ENCODE measurements at regions not wholly inside any gene's neighbourhood (a gene's known extent, or its start where the extent isn't known, plus 50 kb on each side); places are given as distances from the start of the nearest gene placed in this dataset.

DNA sequence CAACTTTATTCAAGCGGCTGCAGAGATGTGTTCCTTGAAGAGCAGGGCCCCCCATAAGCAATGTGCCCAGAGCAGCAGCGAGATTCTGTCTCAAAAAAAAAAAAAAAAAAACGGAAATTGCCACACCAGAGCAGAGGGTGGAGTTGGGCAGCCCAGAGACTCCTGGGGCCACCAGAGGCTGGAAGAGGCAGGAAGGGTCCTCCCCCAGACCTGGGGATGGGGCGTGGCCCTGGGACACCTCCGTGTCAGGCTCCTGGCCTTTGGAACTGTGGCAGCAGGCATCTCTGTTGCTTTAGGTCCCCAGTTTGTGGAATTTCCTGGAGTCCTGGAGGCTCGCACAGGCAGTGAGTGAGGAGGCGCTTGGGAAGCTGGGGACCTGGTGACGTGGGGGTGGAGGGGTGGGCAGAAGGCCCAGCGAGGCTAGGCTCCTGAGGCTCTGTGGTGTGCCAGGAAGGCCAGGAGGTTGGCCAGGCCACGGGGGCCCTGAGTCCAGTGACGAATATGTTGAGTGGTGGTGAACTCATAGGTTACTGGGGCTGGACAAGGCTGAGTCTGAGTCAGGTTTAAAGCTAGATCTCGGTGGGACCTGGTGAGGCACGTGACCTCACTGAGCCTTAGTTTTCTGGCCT lies 735.6 kb downstream of the BRD1 start:
- no peak for DNase-seq (ENCODE audit: low read depth)

DNA sequence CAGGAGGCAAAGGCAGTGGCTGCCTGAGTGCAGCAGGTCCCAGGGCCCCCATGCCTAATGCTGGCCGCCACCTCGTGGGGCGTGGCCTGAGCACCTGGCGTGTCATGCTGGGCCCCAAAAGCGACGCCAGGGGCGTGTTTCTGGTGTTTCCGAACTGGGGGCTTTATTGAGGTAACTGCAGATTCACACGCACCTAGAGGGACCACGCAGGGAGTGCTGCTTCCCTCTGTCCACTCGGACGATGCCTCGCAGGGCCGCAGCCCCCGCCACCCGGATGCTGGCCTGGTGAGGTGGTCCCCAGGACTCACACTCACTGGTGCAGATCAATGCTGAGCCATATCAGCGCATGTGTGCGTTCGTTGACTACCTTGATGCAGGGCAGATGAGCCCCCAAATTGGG lies 736.2 kb downstream of the BRD1 start:
- DNase-seq (ENCODE audit: low read depth): no peak

- DNase-seq (ENCODE audit: low read depth): no peak
Measured at GRCh38 chr22:49090853-49091135, 736.9 kb downstream of the BRD1 start.

GRCh38 chr22:49090061-49090852 lies 737.4 kb downstream of the BRD1 start:
- DNase-seq (ENCODE audit: low read depth): no peak

- no peak for DNase-seq (ENCODE audit: low read depth)
Measured at GRCh38 chr22:49088801-49089791, 738.6 kb downstream of the BRD1 start.

DNA sequence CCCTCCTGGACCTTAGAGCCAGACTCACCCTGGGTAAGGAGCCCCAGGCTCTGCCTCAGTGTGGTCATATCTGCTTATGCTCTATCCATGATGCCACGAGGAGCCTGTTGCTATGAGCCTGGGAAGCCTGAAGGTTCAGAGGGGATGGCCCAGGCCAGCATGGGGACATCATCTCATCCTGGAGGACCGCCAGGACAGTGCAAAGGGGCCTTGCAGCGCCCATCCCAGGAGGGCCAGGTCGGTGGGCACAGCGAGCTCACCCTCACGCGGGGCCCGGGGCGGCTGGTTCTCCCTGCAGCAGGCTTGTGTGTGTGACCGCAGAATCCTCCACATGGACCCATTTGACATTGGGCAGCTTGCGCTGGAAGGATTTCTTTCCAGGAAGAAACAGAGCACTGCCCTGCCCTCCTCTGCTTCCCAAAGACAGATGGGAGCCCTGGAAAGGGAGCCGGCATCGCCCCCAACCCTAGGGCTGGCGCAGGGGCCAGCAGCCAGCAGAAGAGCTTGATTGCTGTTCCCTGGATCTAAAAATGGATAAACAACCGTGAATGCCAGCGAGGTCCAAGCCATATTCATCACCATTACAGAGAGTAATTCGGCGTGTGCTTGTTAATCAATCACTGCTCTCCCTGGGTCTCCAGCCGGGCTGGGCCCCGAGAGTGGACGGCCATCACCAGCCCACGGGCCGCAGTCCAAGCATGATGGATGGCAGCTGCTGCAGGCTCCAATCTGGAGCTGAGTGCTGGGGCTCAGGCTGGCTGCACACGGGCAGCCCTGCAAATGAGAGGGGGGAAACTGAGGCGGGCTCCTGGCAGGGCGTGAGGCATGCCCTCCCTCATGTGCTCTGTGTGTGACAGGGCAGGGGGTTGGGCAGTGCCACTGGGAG lies 739.7 kb downstream of the BRD1 start:
- no peak for DNase-seq (ENCODE audit: low read depth)

DNA sequence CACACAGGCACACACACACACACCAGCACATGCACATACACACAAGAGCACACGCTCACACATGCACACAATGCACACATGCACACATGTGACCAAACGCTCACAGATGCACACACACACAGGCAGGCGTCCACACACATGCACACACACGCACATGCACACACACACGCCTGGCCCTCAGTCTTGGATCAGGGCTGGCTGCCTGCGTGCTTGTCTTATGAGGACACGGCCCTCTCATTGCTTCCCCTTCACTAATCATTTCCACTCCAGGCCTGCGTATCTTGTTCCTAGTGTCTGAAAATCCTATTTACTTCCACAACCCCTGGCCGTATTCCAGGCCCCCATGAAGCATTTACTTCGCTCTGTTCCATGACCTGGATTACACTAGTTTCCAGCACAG lies 740.5 kb downstream of the BRD1 start:
- no peak for DNase-seq (ENCODE audit: low read depth)

DNA sequence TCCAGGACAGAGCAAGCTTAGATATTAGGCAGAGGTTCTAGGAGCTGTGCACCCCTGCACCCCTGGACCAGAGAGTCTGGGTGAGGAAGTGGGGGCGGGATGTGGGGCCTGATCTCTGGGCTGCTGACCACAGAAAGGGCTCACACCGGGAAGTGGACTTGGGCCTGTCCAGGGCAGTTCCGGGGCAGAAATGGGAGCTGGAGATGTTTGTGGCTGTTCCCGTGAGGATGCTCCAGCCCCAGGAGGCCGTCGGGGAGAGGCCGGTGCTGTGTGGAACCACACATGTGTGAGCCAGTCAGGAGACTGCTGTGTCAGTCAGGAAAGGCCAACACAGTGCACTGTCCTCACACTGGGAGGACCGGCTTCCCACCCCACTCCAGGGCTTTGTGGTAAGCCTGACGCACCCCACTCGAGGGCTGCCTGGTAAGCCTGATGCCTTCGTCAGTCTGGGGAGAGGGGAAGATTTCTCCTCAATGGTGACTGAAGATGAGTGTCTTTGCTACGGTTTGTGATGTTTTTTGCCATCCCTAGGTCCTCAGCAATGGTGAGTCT lies 741.0 kb downstream of the BRD1 start:
- DNase-seq (ENCODE audit: low read depth): no peak

DNA sequence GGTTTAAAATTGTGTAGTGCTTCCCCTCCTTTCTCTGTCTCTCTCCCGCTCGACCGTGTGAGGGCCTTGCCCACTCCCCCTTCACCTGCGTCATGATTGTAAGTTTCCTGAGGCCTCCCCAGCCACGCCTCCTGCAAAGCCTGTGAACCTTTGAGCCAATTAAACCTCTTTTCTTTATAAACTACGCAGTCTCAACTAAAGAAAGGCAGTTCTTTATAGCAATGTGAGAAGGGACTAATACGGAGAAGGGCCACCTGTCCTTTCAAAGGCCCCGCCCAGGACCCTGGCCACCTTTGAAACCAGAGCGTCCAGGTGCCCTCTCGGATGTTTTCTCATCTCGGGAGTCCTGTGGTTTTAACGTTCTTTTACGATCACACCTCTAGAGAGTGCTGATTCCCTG lies 741.5 kb downstream of the BRD1 start:
- DNase-seq (ENCODE audit: low read depth): no peak

- no peak for DNase-seq (ENCODE audit: low read depth)
Measured at GRCh38 chr22:49084206-49084605, 743.5 kb downstream of the BRD1 start.

GRCh38 chr22:49083607-49084006 lies 744.1 kb downstream of the BRD1 start:
- no peak for DNase-seq (ENCODE audit: low read depth)

- DNase-seq (ENCODE audit: low read depth): no peak
Measured at GRCh38 chr22:49082451-49082850, 745.2 kb downstream of the BRD1 start.

- DNase-seq (ENCODE audit: low read depth): no peak
Measured at GRCh38 chr22:49081926-49082325, 745.7 kb downstream of the BRD1 start.

GRCh38 chr22:49081261-49081666 lies 746.4 kb downstream of the BRD1 start:
- no peak for DNase-seq (ENCODE audit: low read depth)

- no peak for DNase-seq (ENCODE audit: low read depth)
Measured at GRCh38 chr22:49080631-49081030, 747.0 kb downstream of the BRD1 start.

DNA sequence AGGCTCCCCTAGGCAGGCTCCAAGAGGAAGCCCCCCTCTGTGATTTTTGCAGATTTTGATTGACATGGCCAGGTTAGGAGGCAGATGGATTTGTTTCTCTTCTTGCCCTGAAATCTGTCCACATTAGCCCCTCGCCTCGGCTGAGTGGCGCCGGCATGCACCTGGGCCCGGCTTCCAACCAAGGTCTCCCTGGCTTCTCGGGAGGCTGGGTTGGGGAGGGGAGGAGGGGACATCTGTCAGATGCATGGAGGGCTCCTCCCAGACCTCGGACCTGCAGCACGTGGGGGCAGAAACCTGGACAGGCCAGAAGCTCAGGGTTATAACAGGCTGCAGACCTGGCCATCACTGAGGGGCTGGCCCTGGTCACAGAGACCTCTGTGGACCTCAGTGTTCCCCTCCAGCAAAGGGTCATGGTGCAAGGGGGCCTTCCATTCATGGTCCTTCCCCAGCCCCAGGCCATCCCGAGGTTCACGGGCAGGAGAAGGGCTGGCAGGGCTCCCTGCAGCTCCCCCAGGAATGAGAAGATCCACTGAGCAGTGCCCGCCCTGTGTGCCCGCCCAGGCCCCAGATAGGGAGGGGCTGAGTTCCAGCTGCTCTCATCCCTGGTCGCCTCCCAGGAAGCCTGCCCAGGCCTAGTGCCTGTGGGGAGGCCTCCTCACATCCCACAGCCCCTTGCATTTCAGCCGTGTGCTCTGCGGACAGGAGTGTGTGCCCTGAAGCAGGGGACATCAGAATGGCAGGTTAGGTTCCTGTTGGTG lies 747.8 kb downstream of the BRD1 start:
- no peak for DNase-seq (ENCODE audit: low read depth)

DNA sequence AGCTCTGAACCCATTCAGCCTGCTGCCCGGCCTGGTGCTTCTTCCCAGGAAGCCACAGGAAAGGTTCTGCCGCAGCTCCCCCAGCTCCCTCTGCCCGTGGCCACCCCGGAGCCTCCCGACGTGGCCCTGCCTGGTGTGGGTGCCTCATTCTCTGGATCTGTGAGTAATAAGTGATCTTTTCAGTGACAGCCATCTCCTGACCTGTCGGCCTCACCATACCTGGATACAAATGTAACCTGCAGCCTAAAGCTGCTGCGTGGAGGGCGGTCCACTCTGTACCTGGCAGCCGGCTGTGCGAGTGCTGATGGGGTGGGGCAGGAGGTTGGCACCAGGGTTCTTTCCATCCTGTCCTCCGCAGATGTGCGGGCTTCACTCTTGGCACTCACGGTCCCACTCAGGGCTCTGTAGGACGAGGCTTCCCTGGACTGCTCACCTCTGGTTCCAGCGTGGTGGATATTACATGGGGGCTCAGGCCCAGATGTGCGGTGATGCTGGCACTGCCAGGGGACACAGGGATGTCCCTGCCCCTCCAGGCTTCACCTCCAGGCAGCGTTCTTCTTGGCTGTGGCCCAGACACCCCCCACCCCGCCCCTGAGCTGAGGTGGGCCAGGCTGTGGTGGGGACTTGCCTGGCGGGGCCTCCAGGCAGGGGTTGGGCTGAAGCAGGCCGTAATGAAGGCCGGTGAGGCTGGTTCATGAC lies 748.5 kb downstream of the BRD1 start:
- no peak for DNase-seq (ENCODE audit: low read depth)

DNA sequence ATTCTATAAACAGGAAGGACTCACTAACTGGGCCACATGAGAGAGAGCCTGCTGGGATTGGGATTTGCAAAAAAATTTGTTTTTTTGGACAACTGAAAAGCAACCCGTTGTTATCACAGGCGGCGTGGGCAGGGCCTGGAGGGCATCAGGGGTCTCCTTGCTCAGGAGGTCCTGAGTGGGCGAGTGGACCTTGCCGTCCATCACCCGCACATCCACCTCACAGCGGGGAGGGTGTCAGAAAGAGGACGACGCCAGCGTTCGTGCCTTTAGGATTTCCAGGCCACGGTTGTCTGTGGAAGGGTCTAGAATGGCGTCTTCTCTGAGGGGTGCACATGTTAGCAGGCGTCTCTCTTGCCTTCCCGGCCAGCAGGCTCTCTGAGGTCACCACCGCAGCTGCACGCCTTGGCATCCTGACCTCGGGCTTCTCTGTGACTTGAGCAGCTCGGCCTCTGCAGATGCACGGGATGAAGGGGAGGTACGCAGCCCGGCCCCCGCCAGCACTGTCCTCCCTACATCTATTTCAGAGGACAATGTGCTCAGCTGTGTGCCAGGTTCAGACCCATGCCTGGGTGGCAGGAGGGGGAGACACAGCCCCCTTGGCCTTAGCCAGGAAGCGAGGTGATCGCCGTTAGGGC lies 749.5 kb downstream of the BRD1 start:
- DNase-seq (ENCODE audit: low read depth): no peak

DNA sequence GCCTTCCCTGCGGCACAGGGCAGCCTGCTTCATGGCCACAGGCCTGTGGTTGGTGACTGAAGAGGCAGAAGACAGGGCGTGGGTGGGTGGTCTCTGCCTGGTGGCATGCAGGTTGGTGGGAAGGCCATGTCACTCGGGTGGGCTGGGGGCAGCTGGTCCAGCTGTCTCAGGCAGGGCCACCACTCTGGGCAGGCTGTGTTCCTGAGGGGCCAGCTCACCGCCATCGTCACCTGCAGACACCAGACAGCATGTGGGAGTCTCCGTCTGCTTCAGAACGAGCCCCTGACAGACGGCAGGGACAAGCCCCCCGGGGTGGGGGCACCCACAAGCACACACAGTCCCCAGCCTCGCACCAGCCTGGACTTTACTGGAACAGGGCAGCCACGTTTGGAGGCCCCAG lies 750.1 kb downstream of the BRD1 start:
- DNase-seq (ENCODE audit: low read depth): no peak

GRCh38 chr22:49077036-49077393 lies 750.7 kb downstream of the BRD1 start:
- no peak for DNase-seq (ENCODE audit: low read depth)
